ENCODE measurements at regions not wholly inside any gene's neighbourhood (a gene's known extent, or its start where the extent isn't known, plus 50 kb on each side); places are given as distances from the start of the nearest gene placed in this dataset.

DNA sequence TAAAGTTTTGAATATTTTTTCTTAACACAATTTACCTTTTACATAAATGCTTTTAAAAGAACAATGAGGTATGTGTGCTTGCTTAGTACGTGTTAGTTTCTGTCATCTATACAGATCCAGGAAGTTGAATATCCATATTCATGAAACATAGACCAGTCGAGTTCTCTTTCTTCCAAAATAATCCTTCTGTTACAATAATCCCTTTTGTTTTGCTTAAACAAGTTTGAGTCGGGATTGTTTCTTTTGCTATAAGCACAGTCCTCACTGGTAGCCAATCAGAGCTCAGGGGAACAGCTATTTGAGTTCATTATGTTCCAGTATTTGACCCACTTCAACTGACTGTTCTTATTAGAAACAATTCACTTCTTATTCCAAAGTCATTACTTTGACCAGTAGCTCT is 214.7 kb upstream of the FLRT2 start:
- TF ChIP-seq, protein P1, sequence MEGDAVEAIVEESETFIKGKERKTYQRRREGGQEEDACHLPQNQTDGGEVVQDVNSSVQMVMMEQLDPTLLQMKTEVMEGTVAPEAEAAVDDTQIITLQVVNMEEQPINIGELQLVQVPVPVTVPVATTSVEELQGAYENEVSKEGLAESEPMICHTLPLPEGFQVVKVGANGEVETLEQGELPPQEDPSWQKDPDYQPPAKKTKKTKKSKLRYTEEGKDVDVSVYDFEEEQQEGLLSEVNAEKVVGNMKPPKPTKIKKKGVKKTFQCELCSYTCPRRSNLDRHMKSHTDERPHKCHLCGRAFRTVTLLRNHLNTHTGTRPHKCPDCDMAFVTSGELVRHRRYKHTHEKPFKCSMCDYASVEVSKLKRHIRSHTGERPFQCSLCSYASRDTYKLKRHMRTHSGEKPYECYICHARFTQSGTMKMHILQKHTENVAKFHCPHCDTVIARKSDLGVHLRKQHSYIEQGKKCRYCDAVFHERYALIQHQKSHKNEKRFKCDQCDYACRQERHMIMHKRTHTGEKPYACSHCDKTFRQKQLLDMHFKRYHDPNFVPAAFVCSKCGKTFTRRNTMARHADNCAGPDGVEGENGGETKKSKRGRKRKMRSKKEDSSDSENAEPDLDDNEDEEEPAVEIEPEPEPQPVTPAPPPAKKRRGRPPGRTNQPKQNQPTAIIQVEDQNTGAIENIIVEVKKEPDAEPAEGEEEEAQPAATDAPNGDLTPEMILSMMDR (IDR thresholded peaks at IDR 0.05; ENCODE audit: poor library complexity, severe bottlenecking) = no peak
- TF ChIP-seq EZH2 (IDR thresholded peaks at IDR 0.05; ENCODE audit: borderline replicate concordance, insufficient read depth, low read length, poor library complexity, severe bottlenecking) (no peak), RAD21 (conservative IDR thresholded peaks at IDR 0.05) (no peak), REST (IDR thresholded peaks at IDR 0.05; ENCODE audit: borderline replicate concordance) (no peak), EP300 (conservative IDR thresholded peaks at IDR 0.05; ENCODE audit: poor library complexity, severe bottlenecking) (no peak), MXI1 (conservative IDR thresholded peaks at IDR 0.05; ENCODE audit: poor library complexity, severe bottlenecking) (no peak), TAF1 (IDR thresholded peaks at IDR 0.05; ENCODE audit: low read depth) (no peak)
